HL-60 (cell line): ENCODE measurements at regions not wholly inside any gene's neighbourhood (a gene's known extent, or its start where the extent isn't known, plus 50 kb on each side); places are given as distances from the start of the nearest gene placed in this dataset.

Experiments used
- GABPA ChIP-seq: IDR thresholded peaks from 2 replicates; pipeline ENCODE4 v1.6.1; 2012; ENCODE audit warnings: low read depth
- POLR2AphosphoS5 ChIP-seq: IDR thresholded peaks from 2 replicates; pipeline ENCODE4 v1.6.1; 2012; ENCODE audit warnings: low read depth
- REST ChIP-seq: IDR thresholded peaks from 2 replicates; pipeline ENCODE4 v1.6.1; 2012; ENCODE audit warnings: low read depth; ENCODE audit not compliant: insufficient replicate concordance
- TF ChIP-seq, protein P1 (sequence below): IDR thresholded peaks from one replicate; pipeline ENCODE4 v1.5.1; 2011; ENCODE audit warnings: low read length, control low read depth, inconsistent platforms; ENCODE audit not compliant: insufficient read depth

- TF ChIP-seq, protein P1, sequence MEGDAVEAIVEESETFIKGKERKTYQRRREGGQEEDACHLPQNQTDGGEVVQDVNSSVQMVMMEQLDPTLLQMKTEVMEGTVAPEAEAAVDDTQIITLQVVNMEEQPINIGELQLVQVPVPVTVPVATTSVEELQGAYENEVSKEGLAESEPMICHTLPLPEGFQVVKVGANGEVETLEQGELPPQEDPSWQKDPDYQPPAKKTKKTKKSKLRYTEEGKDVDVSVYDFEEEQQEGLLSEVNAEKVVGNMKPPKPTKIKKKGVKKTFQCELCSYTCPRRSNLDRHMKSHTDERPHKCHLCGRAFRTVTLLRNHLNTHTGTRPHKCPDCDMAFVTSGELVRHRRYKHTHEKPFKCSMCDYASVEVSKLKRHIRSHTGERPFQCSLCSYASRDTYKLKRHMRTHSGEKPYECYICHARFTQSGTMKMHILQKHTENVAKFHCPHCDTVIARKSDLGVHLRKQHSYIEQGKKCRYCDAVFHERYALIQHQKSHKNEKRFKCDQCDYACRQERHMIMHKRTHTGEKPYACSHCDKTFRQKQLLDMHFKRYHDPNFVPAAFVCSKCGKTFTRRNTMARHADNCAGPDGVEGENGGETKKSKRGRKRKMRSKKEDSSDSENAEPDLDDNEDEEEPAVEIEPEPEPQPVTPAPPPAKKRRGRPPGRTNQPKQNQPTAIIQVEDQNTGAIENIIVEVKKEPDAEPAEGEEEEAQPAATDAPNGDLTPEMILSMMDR = no peak
- TF ChIP-seq GABPA = no peak
- no peak for TF ChIP-seq POLR2AphosphoS5
- TF ChIP-seq REST = no peak
Measured at GRCh38 chr2:61636686-61637085, 98.5 kb upstream of the XPO1 start.
